GM12878 (cell line): ENCODE measurements at regions not wholly inside any gene's neighbourhood (a gene's known extent, or its start where the extent isn't known, plus 50 kb on each side); places are given as distances from the start of the nearest gene placed in this dataset.

Source experiments
- ATAC-seq: fragments of 200-7000 bp; cut with Tn5 transposase; 3 replicates; pipeline ENCODE4 v1.9.1; 2020; ENCODE audit warnings: mild to moderate bottlenecking, moderate library complexity
- BruUV-seq: library from RNA; stranded (reverse); fragments of 400-500 nt; replicated peaks from 2 replicates; lab custom pipeline; 2021; lab: Mats Ljungman, UMichigan
- CTCF ChIA-PET: fragments of 300-600 bp; sonication (Branson Sonifier 250); formaldehyde crosslinking; extraction: SDS; loops from one replicate; lab custom pipeline; 2021; ENCODE audit warnings: inconsistent platforms; lab: Yijun Ruan, JAX
- POLR2A ChIA-PET: fragments of 350-600 bp; formaldehyde crosslinking; extraction: SDS; loops from one replicate; lab custom pipeline; 2021; ENCODE audit warnings: inconsistent platforms; lab: Charles Lee
- RAD21 ChIA-PET: fragments of 300-600 bp; sonication (Branson Sonifier 250); formaldehyde crosslinking; loops from one replicate; lab custom pipeline; 2023; ENCODE audit warnings: antibody characterized with exemption; ENCODE audit not compliant: unreplicated experiment; lab: Charles Lee
- SMC1A ChIA-PET: fragments of 300-600 bp; sonication (Branson Sonifier 250); formaldehyde crosslinking; loops from one replicate; lab custom pipeline; 2023; ENCODE audit not compliant: unreplicated experiment, uncharacterized antibody; lab: Charles Lee
- DNase-seq: peaks from one replicate; pipeline ENCODE4 v3.0.0-alpha.2; 2011; ENCODE audit warnings: low read depth, low spot score
- FAIRE-seq: peaks from 3 replicates; lab custom pipeline; 2011; peaks lifted over from hg19 to GRCh38; lab: Jason Lieb, UNC
- H2AFZ ChIP-seq: 2 replicates; pipeline ENCODE4 v1.6.0; 2011; ENCODE audit warnings: low read depth, low read length, control low read depth; ENCODE audit not compliant: control insufficient read depth
- H3K27ac ChIP-seq: 2 replicates; pipeline ENCODE4 v1.5.1; 2011; ENCODE audit warnings: control low read depth; ENCODE audit not compliant: control insufficient read depth, insufficient read depth
- H3K27me3 ChIP-seq, 2 experiments: replicated peaks in 1 of 2; 2 replicates each; pipeline versions ENCODE4 v1.6.0 to v1.6.1; 2011; ENCODE audit warnings: low read length in 1 of 2; ENCODE audit not compliant: control insufficient read depth in 2 of 2, insufficient read depth in 2 of 2
- H3K36me3 ChIP-seq, 2 experiments: 2 replicates each; pipeline ENCODE4 v1.5.1; 2011; ENCODE audit warnings: low read length in 1 of 2; ENCODE audit not compliant: control insufficient read depth in 2 of 2, insufficient read depth in 2 of 2
- H3K4me1 ChIP-seq: 2 replicates; pipeline ENCODE4 v1.6.1; 2011; ENCODE audit warnings: mild to moderate bottlenecking, low read length, moderate library complexity, mixed read lengths; ENCODE audit not compliant: control insufficient read depth, insufficient read depth
- H3K4me2 ChIP-seq: 2 replicates; pipeline ENCODE4 v1.6.0; 2011; ENCODE audit warnings: control low read depth; ENCODE audit not compliant: control insufficient read depth, insufficient read depth
- H3K4me3 ChIP-seq: fragments of 200-600 bp; sonication (generic); 2 replicates; pipeline ENCODE4 v1.5.1; 2016
- H3K79me2 ChIP-seq: 2 replicates; pipeline ENCODE4 v1.6.0; 2011; ENCODE audit warnings: low read length; ENCODE audit not compliant: control insufficient read depth, insufficient read depth
- H3K9ac ChIP-seq: 2 replicates; pipeline ENCODE4 v1.8.0; 2011; ENCODE audit warnings: low read length, control low read depth, mixed read lengths; ENCODE audit not compliant: control insufficient read depth, insufficient read depth
- H3K9me3 ChIP-seq: replicated peaks from 3 replicates; pipeline ENCODE4 v1.5.1; 2011; ENCODE audit warnings: mild to moderate bottlenecking, low read length; ENCODE audit not compliant: control insufficient read depth, insufficient read depth
- H4K20me1 ChIP-seq: 2 replicates; pipeline ENCODE4 v1.6.0; 2011; ENCODE audit not compliant: control insufficient read depth, insufficient read depth
- CEBPZ ChIP-seq: fragments of 150-350 bp; IDR thresholded peaks from 2 replicates; pipeline ENCODE4 v1.6.1; 2016; ENCODE audit warnings: low read depth, low read length
- CHD1 ChIP-seq: IDR thresholded peaks from 2 replicates; pipeline ENCODE4 v1.6.1; 2012; ENCODE audit warnings: low read depth, low read length, improper control_type of control experiment
- CHD2 ChIP-seq: IDR thresholded peaks from 2 replicates; pipeline ENCODE4 v1.6.1; 2011; ENCODE audit warnings: low read depth, low read length, improper control_type of control experiment, borderline replicate concordance
- EP300 ChIP-seq, 2 experiments: fragments of 150-350 bp in 1 of 2; IDR thresholded peaks; 2 replicates each; pipeline ENCODE4 v1.6.1; 2011 to 2012; ENCODE audit warnings: low read depth in 2 of 2, low read length in 2 of 2, borderline replicate concordance in 1 of 2, improper control_type of control experiment in 1 of 2, inconsistent platforms in 1 of 2; ENCODE audit not compliant: control insufficient read depth in 1 of 2
- MYC ChIP-seq: IDR thresholded peaks from 2 replicates; pipeline ENCODE4 v1.6.1; 2011; ENCODE audit warnings: mild to moderate bottlenecking, low read length, moderate library complexity, inconsistent platforms; ENCODE audit not compliant: insufficient read depth, insufficient replicate concordance, insufficient read length, severe bottlenecking
- NBN ChIP-seq: fragments of 450-650 bp; IDR thresholded peaks from 2 replicates; pipeline ENCODE4 v1.6.1; 2016
- STAT1 ChIP-seq: fragments of 450-650 bp; conservative IDR thresholded peaks from 2 replicates; pipeline ENCODE4 v1.6.1; 2014; ENCODE audit warnings: antibody characterized with exemption, mild to moderate bottlenecking
- ZNF622 ChIP-seq: fragments of 450-650 bp; IDR thresholded peaks from 2 replicates; pipeline ENCODE4 v1.6.1; 2017; ENCODE audit warnings: mild to moderate bottlenecking, inconsistent platforms
- WGBS: methylation state at CpG from one replicate; pipeline ENCODE4 v1.1.6; 2016; ENCODE audit warnings: low lambda C conversion rate; ENCODE audit not compliant: insufficient replicate concordance, insufficient coverage; ENCODE audit errors: missing lambda C conversion rate; 5-methylcytosine and 5-hydroxymethylcytosine counted together
- in situ Hi-C: fragments of 300-500 bp; cut with MboI; formaldehyde crosslinking; loops from 9 replicates; pipeline ENCODE4 v1.14.3; 2018; ENCODE audit warnings: mixed read lengths
- intact Hi-C: fragments of 100-400 bp; cut with micrococcal nuclease; formaldehyde crosslinking; loops from one replicate; pipeline ENCODE4 v1.14.2; 2022; ENCODE audit not compliant: unreplicated experiment

GRCh38 chr3:168459226-168459784 is 363.6 kb upstream of the GOLIM4 start:
- Histone ChIP-seq H3K27ac (no peak overlapping the region), H3K9me3 (no peaks in the 10 kb centered on the region), H3K79me2 (no peaks in the 10 kb centered on the region), H4K20me1 (no peaks in the 10 kb centered on the region), H2AFZ (no peak overlapping the region), H3K27me3 (no peaks in the 10 kb centered on the region), H3K4me2 (no peak overlapping the region), H3K4me3 (no peak overlapping the region), H3K36me3 (no peaks in the 10 kb centered on the region), H3K4me1 (no peaks in the 10 kb centered on the region), H3K9ac (no peak overlapping the region)
- DNase-seq = no peak
- WGBS = 55% methylated on average over 2 of the region's 2 CpGs
- POLR2A ChIA-PET = no interaction called here
- no TSS peak for BruUV-seq
- CTCF ChIA-PET = no interaction called here
- in situ Hi-C loops (no loop called here), intact Hi-C loops (no loop called here)
- SMC1A ChIA-PET = no interaction called here
- ATAC-seq = 0 out of 3 replicates have a peak, but pooled peaks have one; percentile 30
- FAIRE-seq = peak; percentile 56
- RAD21 ChIA-PET = no interaction called here
- TF ChIP-seq NBN (no peak), STAT1 (no peak), EP300 (IDR thresholded peaks at IDR 0.05; ENCODE audit: borderline replicate concordance in 1 of 2, control insufficient read depth in 1 of 2, low read depth in 2 of 2, low read length in 2 of 2) (no peak), CHD1 (no peak), MYC (no peak), ZNF622 (no peak)

DNA sequence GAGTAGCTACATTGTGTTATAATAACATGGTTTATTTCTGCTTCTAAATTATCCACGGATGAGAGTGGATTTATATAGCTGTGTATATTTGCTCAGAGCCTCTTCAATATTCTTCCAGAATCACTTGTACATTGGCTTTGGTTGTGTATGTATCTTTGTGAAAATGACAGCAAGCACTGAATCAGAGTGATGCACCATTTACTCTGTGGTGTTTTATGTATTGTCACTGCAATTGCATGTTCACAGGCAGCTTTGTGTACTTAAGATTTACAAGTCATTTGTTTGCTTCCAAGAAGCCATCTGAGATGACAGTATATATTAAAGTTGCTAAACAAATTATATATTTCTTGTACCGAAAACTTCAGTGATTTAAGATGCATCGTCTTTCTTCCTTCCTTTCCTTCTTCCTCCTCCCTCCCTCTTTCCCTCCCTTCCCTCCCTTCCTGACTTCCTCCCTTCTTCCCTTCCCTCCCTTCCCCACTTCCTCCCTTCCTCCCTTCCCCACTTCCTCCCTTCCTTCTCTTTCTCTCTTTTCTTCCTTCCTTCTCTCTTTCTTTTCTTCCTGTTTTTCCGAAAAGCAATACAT is 362.3 kb upstream of the GOLIM4 start:
- SMC1A ChIA-PET = no interaction called here
- RAD21 ChIA-PET = no interaction called here
- Histone ChIP-seq H4K20me1 (no peaks in the 10 kb centered on the region), H3K27ac (no peak overlapping the region), H3K36me3 (no peaks in the 10 kb centered on the region), H2AFZ (no peak overlapping the region), H3K9ac (no peak overlapping the region), H3K9me3 (no peaks in the 10 kb centered on the region), H3K4me1 (no peaks in the 10 kb centered on the region), H3K4me3 (no peak overlapping the region), H3K27me3 (no peaks in the 10 kb centered on the region), H3K79me2 (no peaks in the 10 kb centered on the region), H3K4me2 (no peak overlapping the region)
- CTCF ChIA-PET = no interaction called here
- ATAC-seq (no peak), DNase-seq (no peak), FAIRE-seq (no peak)
- POLR2A ChIA-PET = interaction anchor here (0.6 kb wide), 1 partner anchor 67 kb away, joined by 3 read pairs; no protein-coding TSS in a partner anchor
- no TSS peak for BruUV-seq
- intact Hi-C loops (no loop called here), in situ Hi-C loops (no loop called here)
- 48% methylated on average over 4 of the region's 4 CpGs for WGBS
- TF ChIP-seq CHD2 (no peak), CEBPZ (no peak)
